Type B pancreatic cell (in vitro differentiated cells): ENCODE measurements at regions not wholly inside any gene's neighbourhood (a gene's known extent, or its start where the extent isn't known, plus 50 kb on each side); places are given as distances from the start of the nearest gene placed in this dataset.

Experiments
- DNase-seq: peaks from one replicate; pipeline ENCODE4 v3.0.0; 2021; ENCODE audit warnings: mixed read lengths; ENCODE audit not compliant: unreplicated experiment; ENCODE audit errors: extremely low spot score
- H3K27ac Mint-ChIP-seq: 2 replicates; pipeline ENCODE4 v1.8.0; 2021; ENCODE audit warnings: mild to moderate bottlenecking, mixed read lengths
- H3K27me3 Mint-ChIP-seq: 2 replicates; pipeline ENCODE4 v1.8.0; 2021; ENCODE audit warnings: mixed read lengths
- H3K36me3 Mint-ChIP-seq: 2 replicates; pipeline ENCODE4 v1.8.0; 2021; ENCODE audit warnings: mixed read lengths
- H3K4me1 Mint-ChIP-seq: one replicate; pipeline ENCODE4 v1.8.0; 2021; ENCODE audit warnings: mixed read lengths; ENCODE audit not compliant: unreplicated experiment
- H3K4me3 Mint-ChIP-seq: 2 replicates; pipeline ENCODE4 v1.8.0; 2021; ENCODE audit warnings: mild to moderate bottlenecking, mixed read lengths
- H3K9me3 Mint-ChIP-seq: 2 replicates; pipeline ENCODE4 v1.8.0; 2021; ENCODE audit warnings: mixed read lengths
- TF ChIP-seq, protein P1 (sequence below): fragments of 200-600 bp; sonication (generic); conservative IDR thresholded peaks from 2 replicates; pipeline ENCODE4 v1.5.0; 2021; ENCODE audit warnings: antibody characterized with exemption, mild to moderate bottlenecking

DNA sequence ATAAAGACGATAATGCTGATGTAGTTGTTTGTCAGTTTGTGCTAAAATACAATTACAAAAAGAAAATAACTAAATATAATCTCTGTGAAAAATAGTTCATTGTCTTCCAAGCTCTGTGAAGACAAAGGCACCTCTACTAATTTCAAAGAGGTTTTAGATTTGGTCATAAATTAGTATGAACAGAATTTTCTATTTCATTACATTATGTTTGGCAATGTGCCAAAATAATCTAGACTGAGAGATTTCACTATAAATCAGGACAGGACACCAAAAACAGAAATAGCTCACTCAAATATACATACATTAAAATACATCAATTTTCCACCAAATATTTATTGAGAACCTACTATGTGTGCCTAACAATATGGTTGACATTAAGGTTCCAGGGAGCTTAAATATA is 264.9 kb upstream of the CCDC54 start:
- Mint-ChIP-seq H3K4me1 (peaks cover 4% of the 10 kb centered on the region), H3K27me3 (peaks cover 3% of the 10 kb centered on the region), H3K4me3 (no peak overlapping the region), H3K9me3 (no peaks in the 10 kb centered on the region), H3K27ac (no peak overlapping the region), H3K36me3 (no peaks in the 10 kb centered on the region)
- TF ChIP-seq, protein P1, sequence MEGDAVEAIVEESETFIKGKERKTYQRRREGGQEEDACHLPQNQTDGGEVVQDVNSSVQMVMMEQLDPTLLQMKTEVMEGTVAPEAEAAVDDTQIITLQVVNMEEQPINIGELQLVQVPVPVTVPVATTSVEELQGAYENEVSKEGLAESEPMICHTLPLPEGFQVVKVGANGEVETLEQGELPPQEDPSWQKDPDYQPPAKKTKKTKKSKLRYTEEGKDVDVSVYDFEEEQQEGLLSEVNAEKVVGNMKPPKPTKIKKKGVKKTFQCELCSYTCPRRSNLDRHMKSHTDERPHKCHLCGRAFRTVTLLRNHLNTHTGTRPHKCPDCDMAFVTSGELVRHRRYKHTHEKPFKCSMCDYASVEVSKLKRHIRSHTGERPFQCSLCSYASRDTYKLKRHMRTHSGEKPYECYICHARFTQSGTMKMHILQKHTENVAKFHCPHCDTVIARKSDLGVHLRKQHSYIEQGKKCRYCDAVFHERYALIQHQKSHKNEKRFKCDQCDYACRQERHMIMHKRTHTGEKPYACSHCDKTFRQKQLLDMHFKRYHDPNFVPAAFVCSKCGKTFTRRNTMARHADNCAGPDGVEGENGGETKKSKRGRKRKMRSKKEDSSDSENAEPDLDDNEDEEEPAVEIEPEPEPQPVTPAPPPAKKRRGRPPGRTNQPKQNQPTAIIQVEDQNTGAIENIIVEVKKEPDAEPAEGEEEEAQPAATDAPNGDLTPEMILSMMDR, result no peak
- DNase-seq, result no peak

DNA sequence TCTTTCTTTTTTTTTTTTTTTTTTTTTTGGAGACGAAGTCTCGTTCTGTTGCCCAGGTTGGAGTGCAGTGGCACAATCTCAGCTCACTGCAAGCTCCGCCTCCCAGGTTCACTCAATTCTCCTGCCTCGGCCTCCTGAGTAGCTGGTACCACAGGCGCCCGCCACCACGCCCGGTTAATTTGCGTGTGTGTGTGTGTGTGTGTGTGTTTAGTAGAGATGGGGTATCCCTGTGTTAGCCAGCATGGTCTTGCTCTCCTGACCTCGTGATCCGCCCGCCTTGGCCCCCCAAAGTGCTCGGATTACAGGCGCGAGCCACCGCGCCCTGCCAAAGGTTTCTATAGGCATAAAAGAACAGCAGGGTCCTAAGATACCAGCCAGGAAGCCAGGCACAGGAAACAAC is 261.0 kb upstream of the CCDC54 start:
- H3K36me3 Mint-ChIP-seq, result no peaks in the 10 kb centered on the region
- H3K4me3 Mint-ChIP-seq, result no peak overlapping the region
- H3K27me3 Mint-ChIP-seq, result peaks cover 3% of the 10 kb centered on the region
- H3K27ac Mint-ChIP-seq, result no peak overlapping the region
- TF ChIP-seq, protein P1, result no peak
- peaks cover 16% of the 10 kb centered on the region for H3K4me1 Mint-ChIP-seq
- DNase-seq, result no peak
- no peaks in the 10 kb centered on the region for H3K9me3 Mint-ChIP-seq

DNA sequence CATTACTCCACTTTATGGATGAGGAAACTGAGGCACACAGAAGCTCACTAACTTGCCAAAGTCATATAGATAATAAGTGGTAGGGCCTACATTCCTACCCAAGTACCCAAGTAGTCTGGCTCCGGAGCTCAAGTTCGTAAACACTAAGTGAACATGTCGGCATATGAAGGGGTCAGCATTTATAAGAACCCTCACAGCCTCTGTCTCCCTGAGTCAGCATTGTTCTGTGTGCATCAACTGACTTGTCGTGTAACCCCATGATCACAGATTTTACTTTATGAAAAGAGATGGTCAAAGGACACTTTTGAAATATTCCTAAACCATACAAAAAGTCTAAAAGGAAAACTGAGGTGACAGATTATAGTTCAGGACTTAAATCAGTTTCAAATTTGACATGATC is 260.1 kb upstream of the CCDC54 start:
- no peak for DNase-seq
- Mint-ChIP-seq H3K4me1 (peaks cover 16% of the 10 kb centered on the region), H3K4me3 (no peak overlapping the region), H3K27ac (no peak overlapping the region), H3K27me3 (peaks cover 3% of the 10 kb centered on the region), H3K9me3 (no peaks in the 10 kb centered on the region), H3K36me3 (no peaks in the 10 kb centered on the region)
- TF ChIP-seq, protein P1, result no peak

DNA sequence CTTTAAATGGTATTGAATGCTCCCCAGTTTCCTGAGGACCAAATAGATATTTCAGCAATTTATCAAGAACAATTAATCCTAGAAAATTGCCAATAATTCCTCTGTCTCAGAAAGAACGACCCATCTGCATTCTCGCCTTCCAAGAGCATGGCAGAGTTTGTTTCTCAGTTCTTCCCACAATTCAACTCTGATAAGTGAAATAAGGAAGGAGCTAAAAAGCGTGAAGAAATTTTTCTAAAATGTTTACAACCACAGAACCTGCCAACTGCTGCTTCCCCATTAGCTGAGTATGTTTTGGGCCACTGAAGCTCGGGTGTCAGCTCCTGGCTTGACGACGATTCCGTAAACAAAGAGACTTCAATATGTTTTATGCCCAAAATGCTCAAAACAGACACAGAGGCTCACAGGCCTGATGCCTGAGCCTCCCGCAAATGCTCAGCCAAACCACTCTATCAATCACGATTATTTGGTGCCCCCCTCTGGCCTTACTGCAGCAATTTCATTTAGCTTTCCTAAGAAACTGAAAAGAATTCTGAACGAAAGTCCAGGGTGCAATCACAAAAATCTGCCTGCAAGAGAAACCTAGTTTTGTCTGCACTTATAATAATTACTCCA is 259.2 kb upstream of the CCDC54 start:
- Mint-ChIP-seq H3K9me3 (no peaks in the 10 kb centered on the region), H3K36me3 (no peaks in the 10 kb centered on the region), H3K27ac (peak overlapping the region; percentile 62), H3K4me1 (peaks cover 16% of the 10 kb centered on the region), H3K27me3 (peaks cover 3% of the 10 kb centered on the region), H3K4me3 (no peak overlapping the region)
- no peak for DNase-seq
- TF ChIP-seq, protein P1, result peak; percentile 75

DNA sequence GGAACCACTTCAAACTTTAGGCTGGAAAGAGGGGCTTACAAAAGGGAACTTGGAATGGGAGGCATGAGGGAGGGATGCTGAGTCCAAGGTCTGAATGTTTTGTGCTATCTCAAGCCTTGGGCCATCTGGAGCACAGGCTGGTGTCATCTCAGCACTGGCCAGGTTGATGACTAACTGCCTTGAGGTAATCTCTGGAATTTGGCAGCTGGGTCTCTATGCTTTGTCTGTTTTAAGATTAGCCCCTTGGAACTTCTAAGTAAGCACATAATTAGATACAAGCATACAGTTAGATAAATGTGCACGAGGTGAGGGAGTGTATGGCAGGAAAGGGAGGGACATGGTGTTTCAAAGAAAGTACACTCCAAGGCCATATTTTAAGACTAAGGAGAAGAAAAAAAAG is 252.4 kb upstream of the CCDC54 start:
- no peak for DNase-seq
- Mint-ChIP-seq H3K36me3 (no peaks in the 10 kb centered on the region), H3K27me3 (no peaks in the 10 kb centered on the region), H3K4me1 (no peaks in the 10 kb centered on the region), H3K27ac (no peak overlapping the region), H3K4me3 (no peak overlapping the region), H3K9me3 (no peaks in the 10 kb centered on the region)
- TF ChIP-seq, protein P1, result no peak

DNA sequence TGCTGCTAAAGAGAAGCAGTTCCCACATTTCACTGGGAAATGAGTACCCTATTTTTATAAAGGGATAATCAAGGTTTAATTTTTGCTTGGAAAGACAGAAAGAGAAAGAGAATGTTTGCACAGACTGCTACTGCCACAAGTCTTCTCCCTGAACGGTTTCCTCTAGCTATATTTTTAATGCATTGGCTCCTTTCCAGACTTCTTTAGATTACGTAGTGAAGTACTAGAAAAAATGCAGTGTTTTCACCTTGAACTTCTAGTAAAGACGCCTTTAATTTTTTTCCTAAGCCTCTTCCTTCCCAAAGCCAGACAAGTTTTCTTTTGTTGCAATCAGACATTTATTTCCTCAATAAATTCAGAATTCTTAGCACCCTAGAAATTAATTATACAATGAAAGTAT is 248.3 kb upstream of the CCDC54 start:
- H3K36me3 Mint-ChIP-seq, result no peaks in the 10 kb centered on the region
- no peak overlapping the region for H3K4me3 Mint-ChIP-seq
- H3K9me3 Mint-ChIP-seq, result peaks cover 4% of the 10 kb centered on the region
- no peaks in the 10 kb centered on the region for H3K27me3 Mint-ChIP-seq
- no peaks in the 10 kb centered on the region for H3K4me1 Mint-ChIP-seq
- TF ChIP-seq, protein P1, result no peak
- no peak overlapping the region for H3K27ac Mint-ChIP-seq
- DNase-seq, result no peak
